Activated T-cell treated with anti-CD3 and anti-CD28 coated beads, Interleukin-2, amount 50 U/mL, for 72 hours (primary cell): ENCODE measurements at regions not wholly inside any gene's neighbourhood (a gene's known extent, or its start where the extent isn't known, plus 50 kb on each side); places are given as distances from the start of the nearest gene placed in this dataset.

Experiments used
- ATAC-seq, 2 donors: fragments of 150-1000 bp; cut with Tn5 transposase; replicated peaks in 1 of 2; 2 replicates each; pipeline ENCODE4 v1.10.0; 2021; ENCODE audit warnings: moderate library complexity in 2 of 2, mild to moderate bottlenecking in 1 of 2
- DNase-seq, 2 donors: peaks; one replicate each; pipeline ENCODE4 v3.0.0; 2021 to 2022; ENCODE audit warnings: mixed read lengths in 1 of 2
- H3K27ac Mint-ChIP-seq: one replicate; pipeline ENCODE4 v1.8.0; 2022; ENCODE audit warnings: mild to moderate bottlenecking, moderate library complexity, mixed read lengths
- H3K27me3 Mint-ChIP-seq: one replicate; pipeline ENCODE4 v1.8.0; 2022; ENCODE audit warnings: low read depth, mixed read lengths
- H3K36me3 Mint-ChIP-seq, 2 donors: one replicate each; pipeline ENCODE4 v1.8.0; 2022; ENCODE audit warnings: mixed read lengths in 2 of 2, mild to moderate bottlenecking in 1 of 2; ENCODE audit not compliant: insufficient read depth in 2 of 2
- H3K4me1 Mint-ChIP-seq: one replicate; pipeline ENCODE4 v1.8.0; 2022; ENCODE audit warnings: low read depth, mixed read lengths
- H3K4me3 Mint-ChIP-seq, 2 donors: one replicate each; pipeline ENCODE4 v1.8.0; 2022; ENCODE audit warnings: mild to moderate bottlenecking in 2 of 2, mixed read lengths in 2 of 2, moderate library complexity in 2 of 2
- H3K9me3 Mint-ChIP-seq, 2 donors: one replicate each; pipeline ENCODE4 v1.8.0; 2022; ENCODE audit warnings: mixed read lengths in 2 of 2

DNA sequence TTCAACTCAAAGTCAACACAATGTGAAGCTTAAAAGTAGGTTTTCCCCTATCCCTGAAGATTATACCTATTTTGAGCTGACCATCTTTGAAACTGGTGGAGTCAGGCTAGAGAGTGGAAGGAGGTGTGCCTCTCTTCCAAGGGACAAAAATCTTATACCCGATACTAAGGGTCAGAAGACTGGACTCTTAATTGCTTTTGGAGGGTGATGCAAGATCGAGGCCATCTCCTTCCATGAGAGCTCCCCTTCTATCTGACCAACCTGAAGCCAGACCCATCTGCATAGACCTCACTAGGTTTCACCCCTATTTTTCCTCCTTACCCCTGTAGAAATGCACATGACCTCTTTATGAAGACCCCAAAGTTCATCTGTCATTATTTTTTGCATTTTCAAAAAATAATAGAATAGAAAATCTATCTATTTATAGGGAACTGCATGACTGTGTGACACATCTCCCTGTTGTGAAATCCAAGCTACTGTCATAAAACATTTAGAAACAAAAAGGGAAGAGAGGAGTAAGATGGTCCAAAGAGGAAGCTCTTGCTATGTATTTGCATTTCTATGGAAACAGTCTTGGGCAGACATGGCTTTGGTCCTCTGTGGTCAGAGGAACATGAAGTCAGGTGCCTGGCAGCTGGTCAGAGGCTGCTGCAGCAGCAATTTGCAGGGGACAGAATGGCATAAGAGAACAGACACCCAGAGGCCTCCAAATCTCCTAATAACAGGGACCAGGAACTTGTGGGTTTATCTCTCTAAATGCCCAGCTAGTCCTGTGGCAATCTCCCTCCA lies 349.2 kb downstream of the MAFB start:
- no peak for ATAC-seq
- Mint-ChIP-seq H3K9me3 (peaks cover 2 to 14% of the 10 kb centered on the region in 2 donors), H3K4me3 (no peak overlapping the region)

DNA sequence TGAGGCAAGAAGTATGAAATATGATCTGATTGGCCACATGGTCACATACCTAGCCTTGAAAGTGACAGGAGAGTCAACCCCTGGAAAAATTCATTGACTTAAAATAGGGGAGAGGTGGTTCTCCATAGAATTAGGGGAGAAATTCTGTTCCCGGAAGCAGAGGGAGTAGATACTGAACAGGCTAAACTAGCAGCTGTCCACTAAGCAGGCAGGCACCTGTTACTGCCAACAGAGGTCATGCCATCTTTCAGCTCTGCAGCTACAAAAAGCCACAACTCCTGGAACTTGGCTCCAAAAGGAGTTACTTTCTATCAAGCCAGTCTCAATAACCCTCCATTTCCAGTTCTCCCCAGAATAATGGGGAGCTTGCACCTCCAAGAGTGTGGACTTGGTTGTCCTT lies 352.5 kb downstream of the MAFB start:
- ATAC-seq (no peak), DNase-seq (no peak)
- Mint-ChIP-seq H3K4me1 (no peaks in the 10 kb centered on the region), H3K27ac (no peak overlapping the region), H3K9me3 (peaks cover 0 to 2% of the 10 kb centered on the region in 2 donors), H3K36me3 (no peaks in the 10 kb centered on the region), H3K27me3 (no peaks in the 10 kb centered on the region), H3K4me3 (no peak overlapping the region)

More for the DNA sequence above, 349.2 kb downstream of the MAFB start:
- no peaks in the 10 kb centered on the region for H3K27me3 Mint-ChIP-seq
- no peak for DNase-seq
- H3K4me1 Mint-ChIP-seq: no peaks in the 10 kb centered on the region
- H3K27ac Mint-ChIP-seq: no peak overlapping the region
- peaks cover 2 to 7% of the 10 kb centered on the region in 2 donors for H3K36me3 Mint-ChIP-seq

DNA sequence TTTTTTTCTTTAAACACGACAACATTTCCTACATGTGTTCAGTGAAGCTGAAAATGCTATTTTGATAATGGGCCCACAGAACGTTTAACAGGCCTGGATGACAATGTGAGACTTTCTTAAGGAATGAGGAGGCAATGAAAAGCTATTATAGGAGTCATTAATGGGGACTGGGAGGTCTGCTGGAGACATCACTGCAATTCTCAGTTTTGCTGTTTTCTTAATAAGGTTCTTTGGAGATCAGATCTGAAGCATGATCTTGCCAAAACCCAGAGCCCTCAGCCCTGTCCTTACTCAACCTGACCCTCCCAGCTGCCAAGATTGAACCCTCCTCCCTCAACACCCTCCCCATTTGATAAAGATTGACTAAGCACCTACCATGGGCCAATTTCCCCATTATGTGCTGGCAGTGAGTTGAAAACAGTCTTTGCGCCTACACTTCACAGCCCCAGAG lies 353.1 kb downstream of the MAFB start:
- H3K9me3 Mint-ChIP-seq: peaks cover 0 to 2% of the 10 kb centered on the region in 2 donors
- no peak overlapping the region for H3K4me3 Mint-ChIP-seq
- DNase-seq (no peak), ATAC-seq (no peak)
- H3K27me3 Mint-ChIP-seq: no peaks in the 10 kb centered on the region
- no peaks in the 10 kb centered on the region for H3K4me1 Mint-ChIP-seq
- no peak overlapping the region for H3K27ac Mint-ChIP-seq
- H3K36me3 Mint-ChIP-seq: no peaks in the 10 kb centered on the region

DNA sequence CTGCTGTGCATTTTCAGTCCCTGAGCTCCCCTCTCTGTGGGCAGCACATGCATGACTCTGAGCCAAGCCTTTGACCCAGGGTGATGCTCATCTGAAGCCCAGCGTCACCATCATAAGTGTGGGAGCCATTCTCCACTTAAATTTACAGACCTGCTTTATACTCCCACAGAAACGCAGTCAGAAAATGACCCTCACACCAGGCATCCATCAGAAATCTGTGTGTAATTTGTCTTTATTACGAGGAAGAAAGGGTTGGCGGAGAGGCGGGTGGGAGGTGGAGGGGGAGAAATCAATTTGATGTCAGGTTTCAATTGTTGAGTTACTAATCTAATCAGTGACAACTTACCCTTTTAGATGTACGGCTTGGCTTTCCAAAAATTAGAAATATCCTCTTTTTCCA lies 353.6 kb downstream of the MAFB start:
- ATAC-seq: no peak
- Mint-ChIP-seq H3K9me3 (peaks cover 0 to 2% of the 10 kb centered on the region in 2 donors), H3K4me1 (no peaks in the 10 kb centered on the region), H3K27me3 (no peaks in the 10 kb centered on the region), H3K4me3 (no peak overlapping the region), H3K27ac (no peak overlapping the region), H3K36me3 (no peaks in the 10 kb centered on the region)
- DNase-seq: no peak

DNA sequence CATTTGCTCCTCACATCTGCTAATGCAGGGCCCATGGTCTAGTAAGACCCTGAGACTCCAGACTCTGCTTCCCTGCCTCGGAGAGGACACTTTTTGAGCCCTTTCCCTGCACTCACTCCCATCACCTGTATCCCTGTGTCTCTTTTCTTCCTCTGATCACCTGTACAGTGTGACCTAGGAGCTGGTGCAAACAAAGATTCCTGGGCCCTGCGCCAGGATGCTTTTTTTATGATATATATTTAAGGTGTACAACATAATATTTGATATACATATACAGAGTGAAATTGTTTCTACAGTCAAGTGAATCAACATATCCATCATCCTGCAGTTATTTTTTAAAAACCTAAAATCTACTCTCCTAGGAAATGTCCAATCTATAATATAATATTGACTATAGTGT lies 355.4 kb downstream of the MAFB start:
- no peak for ATAC-seq
- Mint-ChIP-seq H3K27me3 (no peaks in the 10 kb centered on the region), H3K4me1 (no peaks in the 10 kb centered on the region), H3K9me3 (peaks cover 0 to 2% of the 10 kb centered on the region in 2 donors), H3K27ac (no peak overlapping the region), H3K4me3 (no peak overlapping the region), H3K36me3 (no peaks in the 10 kb centered on the region)
- DNase-seq: no peak

DNA sequence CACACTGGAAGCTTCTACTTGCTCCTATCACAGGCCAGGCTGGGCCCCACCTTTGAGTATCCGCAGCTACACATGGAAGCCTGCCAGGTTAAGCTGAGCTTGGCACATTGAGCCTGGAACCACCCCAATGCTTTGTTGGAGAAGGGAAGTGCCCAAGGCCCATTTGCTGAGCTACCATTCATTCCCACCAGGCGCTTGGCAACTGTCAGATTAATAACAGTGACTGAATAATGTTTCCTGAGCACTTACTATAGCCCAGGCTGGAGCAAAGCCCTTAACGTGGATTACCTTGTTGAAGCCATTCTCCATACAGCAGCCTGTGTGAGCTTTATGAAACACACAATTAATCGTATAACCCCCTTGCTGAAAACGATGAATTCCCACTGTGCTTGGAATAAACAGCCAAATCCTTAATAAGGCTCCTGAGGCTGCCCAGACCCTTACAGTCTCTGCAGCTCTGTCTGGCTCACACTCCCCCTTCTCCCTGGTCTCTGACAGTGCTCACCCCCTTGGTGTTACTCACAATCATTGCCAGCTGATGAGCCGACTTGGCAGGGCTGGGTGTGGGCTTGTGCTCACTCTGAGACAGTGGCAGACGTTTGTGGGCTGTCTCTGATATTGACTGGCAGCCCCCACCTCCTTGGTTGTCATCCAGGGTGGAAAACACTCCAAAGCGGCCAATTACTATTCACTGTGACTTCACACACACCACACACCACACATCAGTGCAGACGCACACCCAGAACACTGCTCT lies 357.1 kb downstream of the MAFB start:
- ATAC-seq (no peak), DNase-seq (no peak)
- Mint-ChIP-seq H3K4me1 (no peaks in the 10 kb centered on the region), H3K27ac (no peak overlapping the region), H3K4me3 (no peak overlapping the region), H3K9me3 (peaks cover 0 to 5% of the 10 kb centered on the region in 2 donors), H3K27me3 (no peaks in the 10 kb centered on the region), H3K36me3 (no peaks in the 10 kb centered on the region)

DNA sequence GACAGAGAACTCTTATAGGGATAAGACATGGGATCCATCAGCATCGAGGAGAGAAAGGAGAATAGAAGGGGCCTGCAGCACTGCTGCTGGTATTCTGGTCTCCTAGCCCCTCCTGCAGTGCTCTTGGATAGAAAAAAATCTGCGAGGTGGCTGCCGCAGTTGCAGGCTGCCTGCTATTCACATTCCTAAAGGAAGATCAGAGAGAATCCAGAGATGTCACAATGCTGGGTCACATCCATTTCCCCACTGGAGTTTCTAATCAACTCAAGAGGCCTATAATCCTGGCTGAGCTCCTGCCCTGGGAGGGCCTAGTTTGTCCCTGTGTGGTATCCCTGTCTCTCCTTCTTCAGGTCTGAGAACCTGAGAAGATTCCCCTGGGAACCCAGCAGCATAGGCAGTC lies 357.8 kb downstream of the MAFB start:
- no peaks in the 10 kb centered on the region for H3K36me3 Mint-ChIP-seq
- H3K4me1 Mint-ChIP-seq: no peaks in the 10 kb centered on the region
- DNase-seq (no peak), ATAC-seq (no peak)
- H3K9me3 Mint-ChIP-seq: peaks cover 0 to 5% of the 10 kb centered on the region in 2 donors
- H3K27me3 Mint-ChIP-seq: no peaks in the 10 kb centered on the region
- H3K4me3 Mint-ChIP-seq: no peak overlapping the region
- H3K27ac Mint-ChIP-seq: no peak overlapping the region

DNA sequence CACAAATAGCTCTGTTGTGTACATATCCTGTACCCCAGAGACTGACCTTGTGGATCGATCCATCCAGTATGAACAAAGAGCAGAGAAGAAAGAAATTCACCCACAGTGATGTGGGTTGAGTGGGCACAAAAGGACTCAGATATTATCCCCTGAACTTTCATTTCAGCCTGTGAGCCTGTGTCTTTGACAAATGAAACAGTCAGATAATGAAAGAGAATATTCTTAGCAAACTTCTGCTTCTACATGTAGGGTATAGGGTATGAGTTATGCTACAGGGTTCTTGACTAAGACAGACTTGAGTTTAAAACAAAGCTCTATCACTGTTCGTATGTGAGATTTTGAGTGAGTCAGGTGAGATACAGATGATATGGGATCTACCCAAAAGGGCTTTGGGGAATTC lies 359.7 kb downstream of the MAFB start:
- no peak for DNase-seq
- no peaks in the 10 kb centered on the region for H3K27me3 Mint-ChIP-seq
- H3K9me3 Mint-ChIP-seq: peaks cover 1 to 7% of the 10 kb centered on the region in 2 donors
- H3K4me3 Mint-ChIP-seq: no peak overlapping the region
- H3K27ac Mint-ChIP-seq: no peak overlapping the region
- H3K4me1 Mint-ChIP-seq: no peaks in the 10 kb centered on the region
- H3K36me3 Mint-ChIP-seq: no peaks in the 10 kb centered on the region
- ATAC-seq: no peak

DNA sequence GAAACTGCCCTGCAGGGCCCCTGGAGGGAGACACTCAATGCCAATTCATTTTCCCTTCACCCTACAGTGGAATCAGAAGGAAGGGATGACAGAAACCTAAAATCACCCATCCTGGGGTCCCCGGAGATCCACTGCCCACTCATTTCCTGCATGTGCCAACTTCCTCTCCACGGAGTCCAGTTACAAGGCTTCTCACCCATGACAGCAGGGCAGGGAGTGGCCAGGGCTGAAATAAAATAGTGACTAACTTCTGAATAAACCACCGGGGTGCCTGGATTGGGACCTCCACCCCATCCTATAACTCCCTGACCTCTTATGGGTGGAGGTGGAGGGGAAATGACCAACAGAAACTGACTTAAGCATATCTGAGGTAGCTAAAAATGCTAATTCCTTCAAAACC lies 362.3 kb downstream of the MAFB start:
- Mint-ChIP-seq H3K27me3 (no peaks in the 10 kb centered on the region), H3K36me3 (no peaks in the 10 kb centered on the region), H3K4me1 (no peaks in the 10 kb centered on the region), H3K9me3 (peaks cover 1 to 5% of the 10 kb centered on the region in 2 donors), H3K27ac (no peak overlapping the region), H3K4me3 (no peak overlapping the region)
- no peak for DNase-seq
- no peak for ATAC-seq

DNA sequence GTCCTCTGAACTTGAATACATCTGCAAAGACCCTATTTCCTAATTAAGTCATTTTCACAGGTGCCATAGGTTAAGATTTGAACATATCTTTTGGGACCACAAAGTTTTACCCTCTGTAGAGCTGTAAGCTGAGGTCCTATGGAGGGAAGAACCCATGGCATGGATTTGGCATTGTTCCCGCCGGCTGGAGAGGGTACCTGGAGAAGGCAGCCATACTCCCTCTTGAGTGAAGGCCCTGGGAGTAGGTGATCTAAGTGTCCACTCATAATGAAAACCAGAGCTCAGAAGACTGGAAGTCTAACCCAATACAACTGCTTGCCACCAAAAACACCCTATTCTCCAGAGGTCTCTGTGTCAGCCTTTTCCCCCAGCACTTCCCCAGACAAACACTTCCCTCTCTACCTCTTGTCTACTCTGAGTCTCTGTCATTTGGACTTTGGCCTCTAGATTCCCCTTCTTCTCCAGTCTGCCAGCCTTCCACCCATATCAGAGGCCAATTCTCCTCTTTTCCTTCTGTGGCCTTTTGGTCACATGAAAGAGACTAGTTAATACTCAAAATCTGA lies 363.9 kb downstream of the MAFB start:
- Mint-ChIP-seq H3K4me3 (no peak overlapping the region), H3K9me3 (peaks cover 1 to 5% of the 10 kb centered on the region in 2 donors), H3K36me3 (no peaks in the 10 kb centered on the region), H3K27me3 (no peaks in the 10 kb centered on the region), H3K4me1 (no peaks in the 10 kb centered on the region), H3K27ac (no peak overlapping the region)
- DNase-seq (no peak), ATAC-seq (no peak)

DNA sequence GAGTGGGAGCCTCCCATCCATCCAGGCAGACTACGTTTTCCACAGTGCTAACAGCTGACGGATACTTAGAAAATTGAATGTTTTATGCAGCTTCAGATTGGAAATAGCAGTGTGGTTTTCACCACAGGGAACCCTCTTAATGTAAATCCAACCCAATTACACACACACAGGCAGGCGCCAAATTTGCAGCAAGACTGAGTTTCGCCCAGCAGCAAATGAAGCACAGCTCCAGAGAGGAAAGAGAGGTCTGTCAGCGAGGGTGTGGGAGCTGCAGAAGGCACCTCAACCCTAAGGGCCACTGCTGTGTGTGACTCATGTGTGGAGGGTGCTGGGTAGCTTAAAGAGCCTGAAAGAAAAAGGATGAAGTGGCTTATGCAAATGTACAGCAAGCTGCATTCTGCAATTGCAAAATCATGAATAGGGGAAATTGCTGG lies 365.7 kb downstream of the MAFB start:
- Mint-ChIP-seq H3K27ac (no peak overlapping the region), H3K36me3 (no peaks in the 10 kb centered on the region), H3K9me3 (peaks cover 1 to 5% of the 10 kb centered on the region in 2 donors), H3K4me3 (no peak overlapping the region), H3K27me3 (no peaks in the 10 kb centered on the region), H3K4me1 (no peaks in the 10 kb centered on the region)
- DNase-seq (no peak), ATAC-seq (no peak)

DNA sequence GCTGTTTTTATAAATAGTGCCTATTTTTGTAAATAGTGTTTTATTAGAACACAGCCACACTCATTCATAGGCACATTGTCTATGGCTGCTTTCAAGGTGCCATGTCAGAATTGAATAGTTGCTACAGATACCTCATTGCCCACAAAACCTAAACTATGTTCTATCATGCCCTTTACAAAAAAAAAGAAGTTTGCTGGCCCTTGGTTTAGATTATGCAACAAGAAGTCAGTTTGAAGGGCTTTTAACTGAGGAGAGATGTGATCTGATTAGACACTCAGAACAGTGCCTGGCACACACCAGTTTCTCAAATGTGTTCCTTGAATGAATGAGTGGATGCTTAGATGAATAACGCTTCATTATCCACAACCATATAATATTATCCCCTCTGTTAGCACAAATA lies 366.1 kb downstream of the MAFB start:
- Mint-ChIP-seq H3K27me3 (no peaks in the 10 kb centered on the region), H3K27ac (no peak overlapping the region), H3K4me1 (no peaks in the 10 kb centered on the region), H3K9me3 (peaks cover 1 to 2% of the 10 kb centered on the region in 2 donors), H3K36me3 (no peaks in the 10 kb centered on the region), H3K4me3 (no peak overlapping the region)
- no peak for ATAC-seq
- DNase-seq: no peak

DNA sequence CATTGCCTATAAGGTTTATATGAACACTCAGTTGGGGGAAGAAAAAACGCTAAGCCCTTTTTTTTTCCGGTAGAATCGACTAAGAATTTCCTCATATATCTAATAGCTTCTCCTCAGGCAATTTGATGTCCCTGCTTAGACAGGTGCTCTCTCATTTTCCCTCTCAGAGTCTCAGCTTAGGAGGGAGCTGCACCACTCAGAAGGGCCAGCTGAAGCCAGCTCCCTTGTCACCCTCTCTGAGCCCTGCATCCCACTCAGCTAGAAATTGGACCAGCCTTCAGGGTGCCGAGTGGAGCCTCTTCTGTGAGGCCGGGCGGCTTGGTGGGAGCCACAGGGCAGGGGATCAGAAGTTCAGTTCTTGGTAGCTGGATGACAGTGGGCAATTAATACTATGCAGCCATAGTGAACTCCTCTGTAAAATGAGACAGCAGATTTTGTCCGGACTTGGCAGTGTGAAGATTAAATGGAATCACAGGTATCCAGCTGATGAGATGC lies 368.5 kb downstream of the MAFB start:
- Mint-ChIP-seq H3K9me3 (peaks cover 1 to 2% of the 10 kb centered on the region in 2 donors), H3K36me3 (no peaks in the 10 kb centered on the region), H3K4me1 (no peaks in the 10 kb centered on the region), H3K4me3 (no peak overlapping the region), H3K27me3 (no peaks in the 10 kb centered on the region), H3K27ac (no peak overlapping the region)
- ATAC-seq (no peak), DNase-seq (no peak)
